Mesendoderm (in vitro differentiated cells): ENCODE measurements at regions not wholly inside any gene's neighbourhood (a gene's known extent, or its start where the extent isn't known, plus 50 kb on each side); places are given as distances from the start of the nearest gene placed in this dataset.

Experiments
- DNase-seq: peaks from one replicate; pipeline ENCODE4 v3.0.0; 2013
- H2AK5ac ChIP-seq: 2 replicates; pipeline ENCODE4 v1.6.1; 2013; ENCODE audit warnings: low read length, inconsistent platforms
- H2BK120ac ChIP-seq: 2 replicates; pipeline ENCODE4 v1.6.1; 2013; ENCODE audit warnings: low read depth, mild to moderate bottlenecking, low read length, moderate library complexity, mixed read lengths
- H2BK15ac ChIP-seq: replicated peaks from 2 replicates; pipeline ENCODE4 v1.6.1; 2013; ENCODE audit warnings: low read depth, mild to moderate bottlenecking, moderate library complexity
- H2BK5ac ChIP-seq: 2 replicates; pipeline ENCODE4 v1.6.1; 2013; ENCODE audit warnings: low read length, inconsistent platforms
- H3K18ac ChIP-seq: 2 replicates; pipeline ENCODE4 v1.6.1; 2013; ENCODE audit warnings: mild to moderate bottlenecking, low read length, mixed read lengths
- H3K23ac ChIP-seq: one replicate; pipeline ENCODE4 v1.6.1; 2013; ENCODE audit warnings: low read length
- H3K27ac ChIP-seq: 2 replicates; pipeline ENCODE4 v1.5.1; 2013; ENCODE audit warnings: low read depth, mild to moderate bottlenecking, inconsistent platforms, low read length, moderate library complexity
- H3K27me3 ChIP-seq: 2 replicates; pipeline ENCODE4 v1.6.1; 2013; ENCODE audit warnings: low read length, control low read depth, mild to moderate bottlenecking, inconsistent platforms; ENCODE audit not compliant: insufficient read depth, poor library complexity
- H3K36me3 ChIP-seq: 2 replicates; pipeline ENCODE4 v1.6.1; 2013; ENCODE audit warnings: low read length, inconsistent platforms; ENCODE audit not compliant: control insufficient read depth, insufficient read depth
- H3K4ac ChIP-seq: one replicate; pipeline ENCODE4 v1.6.1; 2013; ENCODE audit warnings: low read depth, mild to moderate bottlenecking, low read length, moderate library complexity
- H3K4me1 ChIP-seq: 2 replicates; pipeline ENCODE4 v1.6.1; 2013; ENCODE audit warnings: low read depth, low read length, inconsistent platforms; ENCODE audit not compliant: control insufficient read depth
- H3K4me2 ChIP-seq: 2 replicates; pipeline ENCODE4 v1.6.1; 2013; ENCODE audit warnings: low read length
- H3K4me3 ChIP-seq: 2 replicates; pipeline ENCODE4 v1.5.1; 2013; ENCODE audit warnings: mild to moderate bottlenecking, low read length
- H3K56ac ChIP-seq: one replicate; pipeline ENCODE4 v1.6.1; 2013; ENCODE audit warnings: low read length
- H3K79me1 ChIP-seq: 2 replicates; pipeline ENCODE4 v1.6.1; 2013; ENCODE audit warnings: low read length, inconsistent platforms
- H3K79me2 ChIP-seq: 2 replicates; pipeline ENCODE4 v1.6.1; 2013; ENCODE audit warnings: mild to moderate bottlenecking, low read length; ENCODE audit not compliant: control insufficient read depth, insufficient read depth
- H3K9ac ChIP-seq: 2 replicates; pipeline ENCODE4 v1.6.1; 2013; ENCODE audit warnings: low read length, inconsistent platforms
- H4K5ac ChIP-seq: one replicate; pipeline ENCODE4 v1.6.1; 2013; ENCODE audit warnings: low read length
- H4K8ac ChIP-seq: one replicate; pipeline ENCODE4 v1.6.1; 2013; ENCODE audit warnings: low read depth, mild to moderate bottlenecking, control low read depth, low read length, moderate library complexity
- WGBS: extraction: QIAGEN DNeasy Blood & Tissue Kit; methylation state at CpG from one replicate; pipeline ENCODE4 v1.1.7; 2013; ENCODE audit warnings: low lambda C conversion rate, missing lambda C conversion rate; ENCODE audit not compliant: insufficient coverage; ENCODE audit errors: extremely low coverage; 5-methylcytosine and 5-hydroxymethylcytosine counted together

GRCh38 chr1:244224487-244225430 is 173.7 kb downstream of the ZBTB18 start:
- Histone ChIP-seq H3K36me3 (no peaks in the 10 kb centered on the region), H3K27me3 (no peaks in the 10 kb centered on the region), H3K79me1 (no peaks in the 10 kb centered on the region), H3K4ac (no peak overlapping the region), H3K23ac (no peak overlapping the region), H3K4me1 (no peaks in the 10 kb centered on the region), H2BK120ac (no peak overlapping the region), H4K5ac (no peak overlapping the region), H4K8ac (no peak overlapping the region), H3K27ac (no peak overlapping the region), H2BK5ac (no peak overlapping the region), H2BK15ac (no peak overlapping the region), H3K56ac (no peak overlapping the region), H3K9ac (no peak overlapping the region), H3K4me2 (no peak overlapping the region), H3K4me3 (no peak overlapping the region), H3K79me2 (no peaks in the 10 kb centered on the region), H3K18ac (no peak overlapping the region), H2AK5ac (no peak overlapping the region)
- WGBS = no CpG with 5 or more reads among the region's 11 CpGs
- DNase-seq = no peak

DNA sequence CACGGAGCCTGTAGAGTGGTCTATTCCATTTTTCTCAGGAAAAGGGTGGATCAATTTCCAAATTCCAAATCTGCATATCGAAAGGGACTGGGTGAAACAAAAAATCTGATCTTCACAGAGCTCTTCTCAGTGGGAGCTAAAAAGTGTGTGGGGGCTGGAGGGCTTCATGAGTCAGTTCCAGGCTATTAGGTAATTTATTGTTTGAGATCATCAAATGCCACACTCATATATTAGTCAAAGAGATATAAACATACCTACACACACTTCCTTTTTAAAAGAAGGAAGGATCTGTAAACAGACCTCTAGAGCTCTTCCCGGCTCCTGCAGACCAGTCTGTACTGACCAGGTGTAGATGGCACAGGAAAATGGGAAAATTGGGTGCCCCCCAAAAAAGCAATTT is 175.4 kb downstream of the ZBTB18 start:
- H3K9ac ChIP-seq = no peak overlapping the region
- no peak for DNase-seq
- H3K4ac ChIP-seq = no peak overlapping the region
- H2BK5ac ChIP-seq = no peak overlapping the region
- H4K5ac ChIP-seq = no peak overlapping the region
- no peak overlapping the region for H2AK5ac ChIP-seq
- H3K36me3 ChIP-seq = no peaks in the 10 kb centered on the region
- no peak overlapping the region for H3K27ac ChIP-seq
- H3K79me2 ChIP-seq = no peaks in the 10 kb centered on the region
- H3K27me3 ChIP-seq = no peaks in the 10 kb centered on the region
- H3K4me2 ChIP-seq = no peak overlapping the region
- H2BK120ac ChIP-seq = no peak overlapping the region
- no peak overlapping the region for H3K4me3 ChIP-seq
- no peak overlapping the region for H4K8ac ChIP-seq
- H3K18ac ChIP-seq = no peak overlapping the region
- no CpG with 5 or more reads among the region's 3 CpGs for WGBS
- no peak overlapping the region for H2BK15ac ChIP-seq
- no peak overlapping the region for H3K23ac ChIP-seq
- H3K4me1 ChIP-seq = no peaks in the 10 kb centered on the region
- H3K79me1 ChIP-seq = no peaks in the 10 kb centered on the region
- no peak overlapping the region for H3K56ac ChIP-seq

DNA sequence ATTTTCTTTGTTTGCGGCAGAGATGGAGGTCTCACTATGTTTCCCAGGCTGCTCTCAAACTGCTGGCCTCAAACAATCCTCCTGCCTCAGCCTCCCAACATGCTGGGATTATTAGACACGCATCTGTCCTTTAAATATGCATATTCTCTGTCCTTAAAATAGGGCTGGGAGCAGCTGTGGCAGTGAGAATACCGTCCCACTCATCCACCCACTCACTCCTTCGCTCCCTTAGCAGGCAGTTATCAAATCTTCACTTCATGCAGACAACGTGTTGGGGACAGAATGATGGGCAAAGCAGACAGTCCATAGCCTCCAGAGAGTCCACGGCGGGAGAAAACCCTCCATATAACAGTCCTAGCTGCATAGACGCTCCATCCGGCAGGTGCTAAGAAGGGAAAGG is 179.4 kb downstream of the ZBTB18 start:
- Histone ChIP-seq H2BK5ac (no peak overlapping the region), H4K5ac (no peak overlapping the region), H2BK120ac (no peak overlapping the region), H3K4ac (no peak overlapping the region), H2AK5ac (no peak overlapping the region), H3K56ac (no peak overlapping the region), H3K4me1 (peaks cover 2% of the 10 kb centered on the region), H3K4me2 (no peak overlapping the region), H3K79me1 (no peaks in the 10 kb centered on the region), H3K27me3 (no peaks in the 10 kb centered on the region), H2BK15ac (no peak overlapping the region), H3K27ac (no peak overlapping the region), H3K23ac (no peak overlapping the region), H3K18ac (no peak overlapping the region), H3K4me3 (no peak overlapping the region), H4K8ac (no peak overlapping the region), H3K9ac (no peak overlapping the region), H3K79me2 (no peaks in the 10 kb centered on the region), H3K36me3 (no peaks in the 10 kb centered on the region)
- WGBS = no CpG with 5 or more reads among the region's 9 CpGs
- no peak for DNase-seq

DNA sequence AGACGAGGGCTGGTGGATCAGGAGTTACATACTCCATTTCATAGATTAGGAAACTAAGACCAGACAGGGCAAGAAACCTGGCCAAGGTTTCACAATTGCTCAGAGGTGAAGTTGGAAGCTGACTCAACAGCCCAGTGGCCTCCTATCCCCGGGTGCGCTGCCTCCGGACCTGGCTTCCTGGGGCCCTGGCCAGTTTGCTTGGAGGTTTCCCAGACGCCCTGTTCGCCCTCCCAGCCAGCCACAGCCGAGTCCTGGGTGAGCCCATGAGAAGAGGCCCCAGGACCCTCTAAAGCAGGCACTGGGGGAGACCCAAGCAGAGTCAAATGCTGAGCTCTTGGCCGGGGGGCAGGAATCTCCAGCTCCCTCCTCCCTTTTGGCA is 180.1 kb downstream of the ZBTB18 start:
- no peak overlapping the region for H3K27ac ChIP-seq
- H4K5ac ChIP-seq = no peak overlapping the region
- no peaks in the 10 kb centered on the region for H3K27me3 ChIP-seq
- no peak overlapping the region for H3K23ac ChIP-seq
- no peak overlapping the region for H3K4ac ChIP-seq
- no peak overlapping the region for H2BK5ac ChIP-seq
- no CpG with 5 or more reads among the region's 8 CpGs for WGBS
- H2BK120ac ChIP-seq = no peak overlapping the region
- H3K56ac ChIP-seq = no peak overlapping the region
- H3K36me3 ChIP-seq = no peaks in the 10 kb centered on the region
- H3K4me1 ChIP-seq = peaks cover 2% of the 10 kb centered on the region
- no peaks in the 10 kb centered on the region for H3K79me2 ChIP-seq
- no peak overlapping the region for H2BK15ac ChIP-seq
- no peaks in the 10 kb centered on the region for H3K79me1 ChIP-seq
- DNase-seq = no peak
- H3K4me3 ChIP-seq = no peak overlapping the region
- H3K18ac ChIP-seq = no peak overlapping the region
- H3K4me2 ChIP-seq = no peak overlapping the region
- H4K8ac ChIP-seq = no peak overlapping the region
- H3K9ac ChIP-seq = no peak overlapping the region
- H2AK5ac ChIP-seq = no peak overlapping the region

DNA sequence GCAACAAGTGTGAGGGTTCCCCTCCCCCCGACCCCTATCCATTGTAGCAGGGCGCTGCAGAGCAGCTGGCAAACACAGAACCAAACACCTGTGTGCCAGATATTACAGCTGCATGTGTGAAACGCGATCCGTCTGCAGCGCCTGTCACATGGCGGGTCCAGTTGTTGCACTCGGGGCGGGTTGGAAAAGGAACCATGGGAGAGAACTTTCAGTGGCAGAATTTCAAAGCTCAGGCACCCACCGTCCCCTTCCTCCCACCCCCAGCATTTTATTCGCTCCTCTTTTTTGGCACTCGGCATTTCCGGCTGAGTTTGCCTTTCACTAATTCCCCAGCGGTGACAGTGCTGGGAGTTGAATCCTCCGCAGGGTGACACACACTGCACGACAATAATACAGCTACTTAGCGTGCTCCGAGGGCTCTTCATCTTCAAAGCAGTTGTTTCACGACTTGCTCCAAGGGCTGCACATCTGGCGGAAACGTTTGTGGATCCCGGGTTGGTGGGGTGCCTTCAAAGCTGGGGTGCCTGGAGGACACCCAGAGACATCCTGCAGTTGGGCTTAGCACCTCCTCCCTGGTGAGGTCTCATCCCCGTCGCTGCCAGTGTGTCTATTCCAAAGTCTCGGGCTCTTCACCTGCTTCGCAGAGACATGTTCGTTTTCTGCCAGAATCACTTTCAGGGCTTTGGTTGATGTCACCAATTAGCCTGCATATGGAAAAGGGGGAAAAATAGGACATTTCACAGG is 180.7 kb downstream of the ZBTB18 start:
- Histone ChIP-seq H2BK120ac (no peak overlapping the region), H4K5ac (no peak overlapping the region), H3K4ac (no peak overlapping the region), H3K23ac (no peak overlapping the region), H2BK5ac (no peak overlapping the region), H2BK15ac (no peak overlapping the region), H2AK5ac (no peak overlapping the region), H3K56ac (peak overlapping the region; percentile 51), H3K27me3 (no peaks in the 10 kb centered on the region), H3K4me1 (peaks cover 2% of the 10 kb centered on the region), H3K9ac (no peak overlapping the region), H3K79me1 (no peaks in the 10 kb centered on the region), H3K27ac (no peak overlapping the region), H4K8ac (no peak overlapping the region), H3K36me3 (no peaks in the 10 kb centered on the region), H3K4me3 (no peak overlapping the region), H3K4me2 (no peak overlapping the region), H3K79me2 (no peaks in the 10 kb centered on the region), H3K18ac (no peak overlapping the region)
- DNase-seq = no peak
- no CpG with 5 or more reads among the region's 27 CpGs for WGBS
